Activated CD4-positive, alpha-beta T cell treated with anti-CD3 and anti-CD28 coated beads, Interleukin-2, amount 50 U/mL, for 16 hours (primary cell): ENCODE measurements at regions not wholly inside any gene's neighbourhood (a gene's known extent, or its start where the extent isn't known, plus 50 kb on each side); places are given as distances from the start of the nearest gene placed in this dataset.
"Not testable (repeated sequence)": the region's sequence is repeated elsewhere in the genome, so short reads cannot be mapped to it uniquely, and the experiment has no call there.

Experiments used
- DNase-seq: peaks from one replicate; pipeline ENCODE4 v3.0.0-alpha.2; 2020

- no peak for DNase-seq
These were observed 229.8 kb downstream of the VAPA start for GRCh38 chr18:10143596-10143995.

GRCh38 chr18:10145546-10145945 lies 231.7 kb downstream of the VAPA start:
- DNase-seq, result no peak

GRCh38 chr18:10147226-10147625 lies 233.4 kb downstream of the VAPA start:
- DNase-seq, result no peak

GRCh38 chr18:10147752-10148151 lies 233.9 kb downstream of the VAPA start:
- DNase-seq, result no peak

- DNase-seq, result no peak
These were observed 234.5 kb downstream of the VAPA start for GRCh38 chr18:10148189-10148929.

GRCh38 chr18:10149768-10150556 lies 236.1 kb downstream of the VAPA start:
- no peak for DNase-seq

- not testable (repeated sequence) for DNase-seq
These were observed 236.8 kb downstream of the VAPA start for GRCh38 chr18:10150576-10150975.

- DNase-seq, result no peak
These were observed 238.7 kb downstream of the VAPA start for GRCh38 chr18:10152475-10152874.

- no peak for DNase-seq
These were observed 240.3 kb downstream of the VAPA start for GRCh38 chr18:10153924-10154752.

GRCh38 chr18:10157706-10158105 lies 243.9 kb downstream of the VAPA start:
- DNase-seq, result no peak

GRCh38 chr18:10160251-10160650 lies 246.4 kb downstream of the VAPA start:
- DNase-seq, result no peak

GRCh38 chr18:10161315-10161714 lies 247.5 kb downstream of the VAPA start:
- no peak for DNase-seq

GRCh38 chr18:10162340-10162739 lies 248.5 kb downstream of the VAPA start:
- DNase-seq, result no peak

GRCh38 chr18:10164271-10165071 lies 250.7 kb downstream of the VAPA start:
- no peak for DNase-seq

- no peak for DNase-seq
These were observed 252.5 kb downstream of the VAPA start for GRCh38 chr18:10166164-10166807.

GRCh38 chr18:10167759-10168158 lies 253.9 kb downstream of the VAPA start:
- no peak for DNase-seq

GRCh38 chr18:10168477-10168876 lies 254.7 kb downstream of the VAPA start:
- no peak for DNase-seq

GRCh38 chr18:10169064-10169562 lies 255.3 kb downstream of the VAPA start:
- DNase-seq, result no peak

- no peak for DNase-seq
These were observed 256.0 kb downstream of the VAPA start for GRCh38 chr18:10169814-10170213.

GRCh38 chr18:10170375-10170774 lies 256.6 kb downstream of the VAPA start:
- DNase-seq, result no peak

GRCh38 chr18:10175333-10175732 lies 261.5 kb downstream of the VAPA start:
- DNase-seq, result not testable (repeated sequence)

GRCh38 chr18:10179326-10179725 lies 265.5 kb downstream of the VAPA start:
- DNase-seq, result not testable (repeated sequence)
